Panc1 (cell line): ENCODE measurements at regions not wholly inside any gene's neighbourhood (a gene's known extent, or its start where the extent isn't known, plus 50 kb on each side); places are given as distances from the start of the nearest gene placed in this dataset.

Experiments used
- ATAC-seq: fragments of 200-7000 bp; cut with Tn5 transposase; 2 replicates; pipeline ENCODE4 v1.9.1; 2020; ENCODE audit warnings: mild to moderate bottlenecking, moderate library complexity
- BruUV-seq: library from RNA; stranded (reverse); fragments of 400-500 nt; replicated peaks from 2 replicates; lab custom pipeline; 2021; lab: Mats Ljungman, UMichigan
- CTCF ChIA-PET: fragments of 300-600 bp; sonication (Branson Sonifier 250); formaldehyde crosslinking; loops from one replicate; lab custom pipeline; 2022; ENCODE audit warnings: antibody characterized with exemption; lab: Charles Lee
- POLR2A ChIA-PET: fragments of 300-600 bp; sonication (Branson Sonifier 250); formaldehyde crosslinking; loops from one replicate; lab custom pipeline; 2022; ENCODE audit warnings: antibody characterized with exemption; lab: Charles Lee
- DNase-seq: peaks from one replicate; pipeline ENCODE4 v3.0.0-alpha.2; 2010; ENCODE audit warnings: low read depth, low spot score
- H3K27ac ChIP-seq: 2 replicates; pipeline ENCODE4 v1.5.1; 2011; ENCODE audit warnings: mild to moderate bottlenecking, low read length, inconsistent platforms
- H3K27me3 ChIP-seq: fragments of 200-500 bp; sonication (Bioruptor generic); 2 replicates; pipeline ENCODE4 v1.6.0; 2014; ENCODE audit warnings: low read length, inconsistent platforms; ENCODE audit not compliant: control insufficient read depth, insufficient read depth
- H3K36me3 ChIP-seq: fragments of 200-500 bp; sonication (Bioruptor generic); 2 replicates; pipeline ENCODE4 v1.5.1; 2014; ENCODE audit warnings: inconsistent platforms, mild to moderate bottlenecking, low read length, moderate library complexity; ENCODE audit not compliant: control insufficient read depth, insufficient read depth
- H3K4me1 ChIP-seq: 2 replicates; pipeline ENCODE4 v1.5.1; 2011; ENCODE audit warnings: inconsistent platforms, mild to moderate bottlenecking, low read length, moderate library complexity; ENCODE audit not compliant: control insufficient read depth, insufficient read depth
- H3K4me3 ChIP-seq, 2 experiments: 2 replicates each; pipeline ENCODE4 v1.5.1; 2011 to 2012; ENCODE audit warnings: low read depth in 2 of 2, low read length in 2 of 2, mild to moderate bottlenecking in 2 of 2, inconsistent platforms in 1 of 2, moderate library complexity in 1 of 2
- H3K9me3 ChIP-seq: fragments of 200-500 bp; sonication (Bioruptor generic); 2 replicates; pipeline ENCODE4 v1.5.1; 2014; ENCODE audit warnings: low read depth, mild to moderate bottlenecking, inconsistent platforms, low read length, moderate library complexity; ENCODE audit not compliant: control insufficient read depth, insufficient read depth
- POLR2AphosphoS5 ChIP-seq: IDR thresholded peaks from 2 replicates; pipeline ENCODE4 v1.6.1; 2012; ENCODE audit warnings: mild to moderate bottlenecking, low read depth, low read length, moderate library complexity
- SIN3A ChIP-seq: IDR thresholded peaks from 2 replicates; pipeline ENCODE4 v1.6.1; 2012; ENCODE audit warnings: low read depth, mild to moderate bottlenecking, low read length, moderate library complexity, borderline replicate concordance; ENCODE audit not compliant: insufficient read depth
- TCF7L2 ChIP-seq: IDR thresholded peaks from 2 replicates; pipeline ENCODE4 v1.6.1; 2011; ENCODE audit warnings: mild to moderate bottlenecking, low read depth, low read length, inconsistent platforms
- in situ Hi-C: cut with HindIII; loops from 2 replicates; pipeline ENCODE4 v1.10.0; 2016; ENCODE audit warnings: low sequenced_read_pairs, low pct_unique_long_range_greater_than_20kb
- intact Hi-C: fragments of 100-400 bp; cut with micrococcal nuclease; formaldehyde crosslinking; loops from one replicate; pipeline ENCODE4 v1.10.0; 2022; ENCODE audit not compliant: unreplicated experiment
- TF ChIP-seq, protein P1 (sequence below): fragments of 450-650 bp; IDR thresholded peaks from 2 replicates; pipeline ENCODE4 v1.5.1; 2017; ENCODE audit warnings: mild to moderate bottlenecking
- TF ChIP-seq, protein P2 (sequence below), 2 experiments: IDR thresholded peaks; 2 replicates each; pipeline ENCODE4 v1.6.1; 2011 to 2012; ENCODE audit warnings: low read depth in 2 of 2, control low read depth in 1 of 2, low read length in 1 of 2, mild to moderate bottlenecking in 1 of 2, moderate library complexity in 1 of 2; ENCODE audit not compliant: insufficient read depth in 1 of 2

- no peak for DNase-seq
- Histone ChIP-seq H3K27ac (no peak overlapping the region), H3K4me3 (no peak overlapping the region), H3K27me3 (no peaks in the 10 kb centered on the region), H3K4me1 (no peaks in the 10 kb centered on the region), H3K36me3 (no peaks in the 10 kb centered on the region), H3K9me3 (no peaks in the 10 kb centered on the region)
- ChIA-PET CTCF (no interaction called here), POLR2A (no interaction called here)
- intact Hi-C loops (no loop called here), in situ Hi-C loops (no loop called here)
- TF ChIP-seq SIN3A, result no peak
- TF ChIP-seq TCF7L2, result no peak
- TF ChIP-seq POLR2AphosphoS5, result no peak
- TF ChIP-seq, protein P1, sequence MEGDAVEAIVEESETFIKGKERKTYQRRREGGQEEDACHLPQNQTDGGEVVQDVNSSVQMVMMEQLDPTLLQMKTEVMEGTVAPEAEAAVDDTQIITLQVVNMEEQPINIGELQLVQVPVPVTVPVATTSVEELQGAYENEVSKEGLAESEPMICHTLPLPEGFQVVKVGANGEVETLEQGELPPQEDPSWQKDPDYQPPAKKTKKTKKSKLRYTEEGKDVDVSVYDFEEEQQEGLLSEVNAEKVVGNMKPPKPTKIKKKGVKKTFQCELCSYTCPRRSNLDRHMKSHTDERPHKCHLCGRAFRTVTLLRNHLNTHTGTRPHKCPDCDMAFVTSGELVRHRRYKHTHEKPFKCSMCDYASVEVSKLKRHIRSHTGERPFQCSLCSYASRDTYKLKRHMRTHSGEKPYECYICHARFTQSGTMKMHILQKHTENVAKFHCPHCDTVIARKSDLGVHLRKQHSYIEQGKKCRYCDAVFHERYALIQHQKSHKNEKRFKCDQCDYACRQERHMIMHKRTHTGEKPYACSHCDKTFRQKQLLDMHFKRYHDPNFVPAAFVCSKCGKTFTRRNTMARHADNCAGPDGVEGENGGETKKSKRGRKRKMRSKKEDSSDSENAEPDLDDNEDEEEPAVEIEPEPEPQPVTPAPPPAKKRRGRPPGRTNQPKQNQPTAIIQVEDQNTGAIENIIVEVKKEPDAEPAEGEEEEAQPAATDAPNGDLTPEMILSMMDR, result no peak
- TF ChIP-seq, protein P2, sequence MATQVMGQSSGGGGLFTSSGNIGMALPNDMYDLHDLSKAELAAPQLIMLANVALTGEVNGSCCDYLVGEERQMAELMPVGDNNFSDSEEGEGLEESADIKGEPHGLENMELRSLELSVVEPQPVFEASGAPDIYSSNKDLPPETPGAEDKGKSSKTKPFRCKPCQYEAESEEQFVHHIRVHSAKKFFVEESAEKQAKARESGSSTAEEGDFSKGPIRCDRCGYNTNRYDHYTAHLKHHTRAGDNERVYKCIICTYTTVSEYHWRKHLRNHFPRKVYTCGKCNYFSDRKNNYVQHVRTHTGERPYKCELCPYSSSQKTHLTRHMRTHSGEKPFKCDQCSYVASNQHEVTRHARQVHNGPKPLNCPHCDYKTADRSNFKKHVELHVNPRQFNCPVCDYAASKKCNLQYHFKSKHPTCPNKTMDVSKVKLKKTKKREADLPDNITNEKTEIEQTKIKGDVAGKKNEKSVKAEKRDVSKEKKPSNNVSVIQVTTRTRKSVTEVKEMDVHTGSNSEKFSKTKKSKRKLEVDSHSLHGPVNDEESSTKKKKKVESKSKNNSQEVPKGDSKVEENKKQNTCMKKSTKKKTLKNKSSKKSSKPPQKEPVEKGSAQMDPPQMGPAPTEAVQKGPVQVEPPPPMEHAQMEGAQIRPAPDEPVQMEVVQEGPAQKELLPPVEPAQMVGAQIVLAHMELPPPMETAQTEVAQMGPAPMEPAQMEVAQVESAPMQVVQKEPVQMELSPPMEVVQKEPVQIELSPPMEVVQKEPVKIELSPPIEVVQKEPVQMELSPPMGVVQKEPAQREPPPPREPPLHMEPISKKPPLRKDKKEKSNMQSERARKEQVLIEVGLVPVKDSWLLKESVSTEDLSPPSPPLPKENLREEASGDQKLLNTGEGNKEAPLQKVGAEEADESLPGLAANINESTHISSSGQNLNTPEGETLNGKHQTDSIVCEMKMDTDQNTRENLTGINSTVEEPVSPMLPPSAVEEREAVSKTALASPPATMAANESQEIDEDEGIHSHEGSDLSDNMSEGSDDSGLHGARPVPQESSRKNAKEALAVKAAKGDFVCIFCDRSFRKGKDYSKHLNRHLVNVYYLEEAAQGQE (IDR thresholded peaks at IDR 0.05; ENCODE audit: insufficient read depth in 1 of 2, low read depth in 2 of 2, low read length in 1 of 2), result no peak
- ATAC-seq, result no peak
- BruUV-seq, result no TSS peak
Observed at GRCh38 chr3:102143536-102143935, 291.3 kb upstream of the ZPLD1 start.

GRCh38 chr3:102144063-102144462, 290.8 kb upstream of the ZPLD1 start:
- no TSS peak for BruUV-seq
- intact Hi-C loops, result no loop called here
- no peaks in the 10 kb centered on the region for H3K4me1 ChIP-seq
- no peaks in the 10 kb centered on the region for H3K36me3 ChIP-seq
- no peaks in the 10 kb centered on the region for H3K9me3 ChIP-seq
- H3K27ac ChIP-seq, result no peak overlapping the region
- CTCF ChIA-PET, result no interaction called here
- POLR2A ChIA-PET, result no interaction called here
- in situ Hi-C loops, result no loop called here
- TF ChIP-seq POLR2AphosphoS5 (no peak), SIN3A (no peak), TCF7L2 (no peak)
- TF ChIP-seq, protein P2 (IDR thresholded peaks at IDR 0.05; ENCODE audit: insufficient read depth in 1 of 2, low read depth in 2 of 2, low read length in 1 of 2), result no peak
- TF ChIP-seq, protein P1, result no peak
- no peak; the same call in 1 of the 2 replicates for ATAC-seq
- DNase-seq, result no peak
- H3K4me3 ChIP-seq, result no peak overlapping the region
- no peaks in the 10 kb centered on the region for H3K27me3 ChIP-seq
